Mesothelial cell of epicardium (in vitro differentiated cells): ENCODE measurements at regions not wholly inside any gene's neighbourhood (a gene's known extent, or its start where the extent isn't known, plus 50 kb on each side); places are given as distances from the start of the nearest gene placed in this dataset.

Experiments used
- DNase-seq, 2 experiments: peaks; one replicate each; pipeline ENCODE4 v3.0.0; 2021; ENCODE audit warnings: low spot score in 2 of 2; ENCODE audit not compliant: unreplicated experiment in 2 of 2
- H3K27ac Mint-ChIP-seq: 2 replicates; pipeline ENCODE4 v1.8.0; 2021; ENCODE audit warnings: mixed read lengths
- H3K27me3 Mint-ChIP-seq: 2 replicates; pipeline ENCODE4 v1.8.0; 2021; ENCODE audit warnings: low read depth, mixed read lengths
- H3K36me3 Mint-ChIP-seq: 2 replicates; pipeline ENCODE4 v1.8.0; 2021; ENCODE audit warnings: mixed read lengths
- H3K4me1 Mint-ChIP-seq: 2 replicates; pipeline ENCODE4 v1.8.0; 2021; ENCODE audit warnings: mixed read lengths
- H3K4me3 Mint-ChIP-seq: 2 replicates; pipeline ENCODE4 v1.8.0; 2021; ENCODE audit warnings: mild to moderate bottlenecking, moderate library complexity, mixed read lengths
- H3K9me3 Mint-ChIP-seq: 2 replicates; pipeline ENCODE4 v1.8.0; 2021; ENCODE audit warnings: mixed read lengths
- CTCF ChIP-seq: fragments of 200-600 bp; sonication (generic); IDR thresholded peaks from one replicate; pipeline ENCODE4 v1.5.0; 2021; ENCODE audit warnings: antibody characterized with exemption; ENCODE audit not compliant: unreplicated experiment

- Mint-ChIP-seq H3K9me3 (peaks cover 24% of the 10 kb centered on the region), H3K27me3 (no peaks in the 10 kb centered on the region), H3K36me3 (no peaks in the 10 kb centered on the region), H3K27ac (no peak overlapping the region), H3K4me1 (peaks cover 6% of the 10 kb centered on the region), H3K4me3 (no peak overlapping the region)
- peak; percentile 60 for TF ChIP-seq CTCF
- DNase-seq, result no peak
These were observed 290.2 kb downstream of the BTBD3 start for GRCh38 chr20:12207875-12208274.

- H3K9me3 Mint-ChIP-seq, result peaks cover 26% of the 10 kb centered on the region
- H3K36me3 Mint-ChIP-seq, result no peaks in the 10 kb centered on the region
- H3K4me3 Mint-ChIP-seq, result no peak overlapping the region
- H3K27ac Mint-ChIP-seq, result no peak overlapping the region
- peaks cover 6% of the 10 kb centered on the region for H3K4me1 Mint-ChIP-seq
- no peak for TF ChIP-seq CTCF
- no peaks in the 10 kb centered on the region for H3K27me3 Mint-ChIP-seq
- DNase-seq, result no peak
These were observed 292.9 kb downstream of the BTBD3 start for GRCh38 chr20:12210591-12210990.

- DNase-seq, result no peak
- TF ChIP-seq CTCF, result no peak
- H3K4me1 Mint-ChIP-seq, result peaks cover 6% of the 10 kb centered on the region
- H3K36me3 Mint-ChIP-seq, result no peaks in the 10 kb centered on the region
- H3K27ac Mint-ChIP-seq, result no peak overlapping the region
- no peaks in the 10 kb centered on the region for H3K27me3 Mint-ChIP-seq
- peaks cover 21% of the 10 kb centered on the region for H3K9me3 Mint-ChIP-seq
- no peak overlapping the region for H3K4me3 Mint-ChIP-seq
These were observed 293.7 kb downstream of the BTBD3 start for GRCh38 chr20:12211361-12211760.

- Mint-ChIP-seq H3K4me3 (no peak overlapping the region), H3K27me3 (no peaks in the 10 kb centered on the region), H3K27ac (no peak overlapping the region), H3K36me3 (no peaks in the 10 kb centered on the region), H3K4me1 (no peaks in the 10 kb centered on the region), H3K9me3 (peaks cover 11% of the 10 kb centered on the region)
- TF ChIP-seq CTCF, result no peak
- no peak for DNase-seq
These were observed 299.7 kb downstream of the BTBD3 start for GRCh38 chr20:12217382-12217781.

GRCh38 chr20:12219798-12220197, 302.1 kb downstream of the BTBD3 start:
- H3K27me3 Mint-ChIP-seq, result no peaks in the 10 kb centered on the region
- no peak overlapping the region for H3K27ac Mint-ChIP-seq
- H3K9me3 Mint-ChIP-seq, result peaks cover 8% of the 10 kb centered on the region
- H3K4me1 Mint-ChIP-seq, result no peaks in the 10 kb centered on the region
- H3K4me3 Mint-ChIP-seq, result no peak overlapping the region
- no peaks in the 10 kb centered on the region for H3K36me3 Mint-ChIP-seq
- TF ChIP-seq CTCF, result no peak
- no peak for DNase-seq

GRCh38 chr20:12223057-12223456, 305.4 kb downstream of the BTBD3 start:
- no peak for TF ChIP-seq CTCF
- no peaks in the 10 kb centered on the region for H3K27me3 Mint-ChIP-seq
- H3K4me1 Mint-ChIP-seq, result no peaks in the 10 kb centered on the region
- no peaks in the 10 kb centered on the region for H3K36me3 Mint-ChIP-seq
- H3K9me3 Mint-ChIP-seq, result no peaks in the 10 kb centered on the region
- H3K27ac Mint-ChIP-seq, result no peak overlapping the region
- no peak overlapping the region for H3K4me3 Mint-ChIP-seq
- no peak for DNase-seq
